HCT116 (cell line): ENCODE measurements at regions not wholly inside any gene's neighbourhood (a gene's known extent, or its start where the extent isn't known, plus 50 kb on each side); places are given as distances from the start of the nearest gene placed in this dataset.

Source experiments
- ATAC-seq: fragments of 200-7000 bp; cut with Tn5 transposase; 2 replicates; pipeline ENCODE4 v1.9.1; 2020; ENCODE audit warnings: mild to moderate bottlenecking, moderate library complexity
- BruUV-seq: library from RNA; stranded (reverse); fragments of 400-500 nt; replicated peaks from 2 replicates; lab custom pipeline; 2021; lab: Mats Ljungman, UMichigan
- CTCF ChIA-PET: fragments of 300-600 bp; sonication (Branson Sonifier 250); formaldehyde crosslinking; loops from one replicate; lab custom pipeline; 2021; ENCODE audit warnings: antibody characterized with exemption; lab: Charles Lee
- POLR2A ChIA-PET: fragments of 300-600, 350-600 bp; sonication (Branson Sonifier 250); formaldehyde crosslinking; loops from one replicate; lab custom pipeline; 2021; ENCODE audit warnings: antibody characterized with exemption; lab: Charles Lee
- RAD21 ChIA-PET, 2 experiments: fragments of 300-600 bp; sonication (Branson Sonifier 250); formaldehyde crosslinking; loops; one replicate each; lab custom pipeline; 2023; ENCODE audit warnings: low total read pairs in 2 of 2; ENCODE audit not compliant: uncharacterized antibody in 2 of 2, unreplicated experiment in 2 of 2, low non-redundant PET in 1 of 2; lab: Charles Lee
- DNase-seq: peaks from one replicate; pipeline ENCODE4 v3.0.0-alpha.2; 2010; ENCODE audit warnings: low read depth, low spot score
- H2AFZ ChIP-seq: fragments of 200-600 bp; shearing (Covaris generic), sonication (generic); 2 replicates; pipeline ENCODE4 v1.6.1; 2017; ENCODE audit warnings: low read depth, mixed run types, mixed read lengths, antibody characterized with exemption, low read length; ENCODE audit not compliant: poor library complexity, severe bottlenecking
- H3K27ac ChIP-seq: 2 replicates; pipeline ENCODE4 v1.5.1; 2012; ENCODE audit warnings: low read depth, low read length
- H3K27me3 ChIP-seq: fragments of 200-600 bp; sonication (generic); 2 replicates; pipeline ENCODE4 v1.6.1; 2016; ENCODE audit warnings: mixed run types, low read length, mixed read lengths; ENCODE audit not compliant: insufficient read depth
- H3K36me3 ChIP-seq, 2 experiments: fragments of 200-500 bp in 1 of 2; fragments of 200-600 bp in 1 of 2; sonication (Bioruptor generic) in 1 of 2; sonication (generic) in 1 of 2; 2 replicates each; pipeline versions ENCODE4 v1.5.1 to v1.6.1; 2014 to 2016; ENCODE audit warnings: low read length in 2 of 2, inconsistent platforms in 1 of 2, mixed read lengths in 1 of 2, mixed run types in 1 of 2; ENCODE audit not compliant: insufficient read depth in 2 of 2, control insufficient read depth in 1 of 2
- H3K4me1 ChIP-seq, 2 experiments: fragments of 200-600 bp in 1 of 2; sonication (generic) in 1 of 2; 2 replicates each; pipeline versions ENCODE4 v1.5.1 to v1.6.1; 2012 to 2017; ENCODE audit warnings: low read length in 2 of 2, inconsistent platforms in 1 of 2, mild to moderate bottlenecking in 1 of 2, mixed read lengths in 1 of 2, mixed run types in 1 of 2, moderate library complexity in 1 of 2; ENCODE audit not compliant: insufficient read depth in 2 of 2, control insufficient read depth in 1 of 2
- H3K4me2 ChIP-seq: fragments of 200-600 bp; sonication (generic); 2 replicates; pipeline ENCODE4 v1.6.1; 2017; ENCODE audit warnings: mixed run types, low read length, mixed read lengths
- H3K4me3 ChIP-seq, 2 experiments: fragments of 200-600 bp in 1 of 2; sonication (generic) in 1 of 2; replicated peaks in 1 of 2; 2 replicates each; pipeline ENCODE4 v1.5.1; 2011 to 2016; ENCODE audit warnings: low read length in 2 of 2, control low read depth in 1 of 2, low read depth in 1 of 2, mild to moderate bottlenecking in 1 of 2, mixed read lengths in 1 of 2, mixed run types in 1 of 2
- H3K79me2 ChIP-seq: fragments of 200-600 bp; sonication (generic); 2 replicates; pipeline ENCODE4 v1.6.1; 2017; ENCODE audit warnings: mild to moderate bottlenecking, mixed run types, low read length, moderate library complexity, mixed read lengths; ENCODE audit not compliant: insufficient read depth
- H3K9ac ChIP-seq: fragments of 200-600 bp; sonication (generic); 2 replicates; pipeline ENCODE4 v1.6.1; 2016; ENCODE audit warnings: low read length, mixed read lengths
- H3K9me2 ChIP-seq: fragments of 200-600 bp; sonication (generic), shearing (Covaris generic); 2 replicates; pipeline ENCODE4 v1.6.1; 2017; ENCODE audit warnings: mixed run types, mild to moderate bottlenecking, moderate library complexity; ENCODE audit not compliant: insufficient read depth
- H3K9me3 ChIP-seq, 2 experiments: fragments of 200-500 bp in 1 of 2; fragments of 200-600 bp in 1 of 2; sonication (Bioruptor generic) in 1 of 2; sonication (generic) in 1 of 2; 2 replicates each; pipeline ENCODE4 v1.6.1; 2014 to 2017; ENCODE audit warnings: low read length in 2 of 2, mixed read lengths in 2 of 2, inconsistent platforms in 1 of 2, low read depth in 1 of 2, mild to moderate bottlenecking in 1 of 2, mixed run types in 1 of 2, moderate library complexity in 1 of 2; ENCODE audit not compliant: control insufficient read depth in 1 of 2, insufficient read depth in 1 of 2
- H4K20me1 ChIP-seq: fragments of 200-600 bp; sonication (generic), shearing (Covaris generic); 2 replicates; pipeline ENCODE4 v1.6.1; 2017; ENCODE audit warnings: mixed run types, mild to moderate bottlenecking, moderate library complexity; ENCODE audit not compliant: insufficient read depth
- ATF3 ChIP-seq: IDR thresholded peaks from 2 replicates; pipeline ENCODE4 v1.6.1; 2012
- CBX3 ChIP-seq: IDR thresholded peaks from 2 replicates; pipeline ENCODE4 v1.6.1; 2012; ENCODE audit warnings: low read depth
- CEBPB ChIP-seq: IDR thresholded peaks from 2 replicates; pipeline ENCODE4 v1.6.1; 2012; ENCODE audit warnings: low read depth
- CTCF ChIP-seq, 3 experiments: fragments of 200-600 bp in 1 of 3; sonication (generic) in 1 of 3; IDR thresholded peaks in 2 of 3; conservative IDR thresholded peaks in 1 of 3; 2 replicates each; pipeline ENCODE4 v1.5.1; 2012 to 2017; ENCODE audit warnings: low read depth in 2 of 3, low read length in 2 of 3, antibody characterized with exemption in 1 of 3, borderline replicate concordance in 1 of 3, control low read depth in 1 of 3, mild to moderate bottlenecking in 1 of 3, mixed read lengths in 1 of 3, mixed run types in 1 of 3, moderate library complexity in 1 of 3; ENCODE audit not compliant: insufficient read depth in 1 of 3
- EGR1 ChIP-seq: IDR thresholded peaks from 2 replicates; pipeline ENCODE4 v1.6.1; 2012; ENCODE audit warnings: low read depth
- ELF1 ChIP-seq: IDR thresholded peaks from 2 replicates; pipeline ENCODE4 v1.6.1; 2012; ENCODE audit warnings: low read depth, borderline replicate concordance
- EZH2 ChIP-seq: fragments of 200-600 bp; sonication (generic); IDR thresholded peaks from 2 replicates; pipeline ENCODE4 v1.6.1; 2017; ENCODE audit warnings: antibody characterized with exemption, mixed run types
- EZH2phosphoT487 ChIP-seq: fragments of 200-600 bp; IDR thresholded peaks from 2 replicates; pipeline ENCODE4 v1.6.1; 2018; ENCODE audit warnings: antibody characterized with exemption, borderline replicate concordance
- FOSL1 ChIP-seq: IDR thresholded peaks from 2 replicates; pipeline ENCODE4 v1.6.1; 2012; ENCODE audit warnings: low read depth
- MAX ChIP-seq: IDR thresholded peaks from 2 replicates; pipeline ENCODE4 v1.6.1; 2012
- POLR2A ChIP-seq: IDR thresholded peaks from 2 replicates; pipeline ENCODE4 v1.7.0; 2011; ENCODE audit warnings: borderline replicate concordance; ENCODE audit not compliant: insufficient read depth, insufficient read length; ENCODE audit errors: extremely low read depth
- RAD21 ChIP-seq: IDR thresholded peaks from 2 replicates; pipeline ENCODE4 v1.6.1; 2012; ENCODE audit warnings: low read depth, mild to moderate bottlenecking
- REST ChIP-seq: IDR thresholded peaks from 2 replicates; pipeline ENCODE4 v1.6.1; 2012; ENCODE audit warnings: low read depth
- SP1 ChIP-seq: IDR thresholded peaks from 2 replicates; pipeline ENCODE4 v1.6.1; 2012; ENCODE audit warnings: low read depth
- SRF ChIP-seq: IDR thresholded peaks from 2 replicates; pipeline ENCODE4 v1.6.1; 2012; ENCODE audit warnings: low read depth
- TCF7L2 ChIP-seq: IDR thresholded peaks from 2 replicates; pipeline ENCODE4 v1.7.0; 2011; ENCODE audit warnings: borderline replicate concordance, inconsistent platforms; ENCODE audit not compliant: insufficient read depth, insufficient read length; ENCODE audit errors: extremely low read depth
- YY1 ChIP-seq: IDR thresholded peaks from 2 replicates; pipeline ENCODE4 v1.6.1; 2011; ENCODE audit warnings: low read length, low read depth, moderate library complexity, mild to moderate bottlenecking; ENCODE audit not compliant: insufficient replicate concordance; ENCODE audit errors: extremely low read depth
- ZBTB33 ChIP-seq: IDR thresholded peaks from 2 replicates; pipeline ENCODE4 v1.6.1; 2011; ENCODE audit warnings: mild to moderate bottlenecking, low read length, moderate library complexity; ENCODE audit not compliant: insufficient replicate concordance; ENCODE audit errors: extremely low read depth
- ZFX ChIP-seq: fragments of 450-650 bp; IDR thresholded peaks from 2 replicates; pipeline ENCODE4 v1.6.1; 2017
- ZNF274 ChIP-seq: fragments of 200-500 bp; sonication (Bioruptor generic); IDR thresholded peaks from 2 replicates; pipeline ENCODE4 v1.6.1; 2014; ENCODE audit warnings: mild to moderate bottlenecking, low read depth, low read length, inconsistent platforms
- intact Hi-C: fragments of 100-400 bp; cut with micrococcal nuclease; formaldehyde crosslinking; loops from 2 replicates; pipeline ENCODE4 v1.10.0; 2022

- DNase-seq (no peak), ATAC-seq (no peak)
- ChIA-PET POLR2A (no interaction called here), CTCF (no interaction called here), RAD21 (no interaction called here)
- no peaks in the 10 kb centered on the region for H4K20me1 ChIP-seq
- H3K36me3 ChIP-seq = no peaks in the 10 kb centered on the region
- 0 out of 4 replicates have a peak, but pooled peaks cover 0 to 2% of the 10 kb centered on the region in 2 experiments for H3K9me3 ChIP-seq
- no peak overlapping the region for H3K27ac ChIP-seq
- intact Hi-C loops = no loop called here
- no peaks in the 10 kb centered on the region for H3K4me1 ChIP-seq
- H3K9me2 ChIP-seq = no peaks in the 10 kb centered on the region
- no peak for TF ChIP-seq TCF7L2
- TF ChIP-seq CEBPB = no peak
- TF ChIP-seq ATF3 = no peak
- TF ChIP-seq ZBTB33 = no peak
- TF ChIP-seq REST = no peak
- TF ChIP-seq ZNF274 = no peak
- TF ChIP-seq POLR2A = no peak
- no peak for TF ChIP-seq SRF
- no peak for TF ChIP-seq EGR1
- no peak for TF ChIP-seq ZFX
- no peak for TF ChIP-seq SP1
- no peak for TF ChIP-seq RAD21
- no peak for TF ChIP-seq EZH2
- TF ChIP-seq CTCF (IDR thresholded peaks at IDR 0.05 in 2 of 3, conservative IDR thresholded peaks at IDR 0.05 in 1 of 3; ENCODE audit: borderline replicate concordance in 1 of 3, insufficient read depth in 1 of 3, low read depth in 2 of 3, low read length in 2 of 3) = no peak
- TF ChIP-seq FOSL1 = no peak
- no peak for TF ChIP-seq CBX3
- no peak for TF ChIP-seq EZH2phosphoT487
- TF ChIP-seq MAX = no peak
- no peak for TF ChIP-seq ELF1
- TF ChIP-seq YY1 = no peak
- TF ChIP-seq, all 23 proteins: peak for 0
- Histone ChIP-seq H3K9ac (no peak overlapping the region), H3K4me2 (no peak overlapping the region), H2AFZ (no peak overlapping the region), H3K79me2 (no peaks in the 10 kb centered on the region), H3K4me3 (no peak overlapping the region), H3K27me3 (no peaks in the 10 kb centered on the region)
- BruUV-seq = no TSS peak
Observed at GRCh38 chr3:118171236-118171852, 863.3 kb downstream of the IGSF11 start.
